Osteoblast (primary cell): ENCODE measurements at regions not wholly inside any gene's neighbourhood (a gene's known extent, or its start where the extent isn't known, plus 50 kb on each side); places are given as distances from the start of the nearest gene placed in this dataset.

ENCODE experiments used
- DNase-seq: peaks from one replicate; pipeline ENCODE4 v3.0.0; 2011; ENCODE audit warnings: low spot score, mixed read lengths; ENCODE audit not compliant: insufficient read length; ENCODE audit errors: missing footprints
- H2AFZ ChIP-seq: 2 replicates; pipeline ENCODE4 v1.6.0; 2011; ENCODE audit warnings: mild to moderate bottlenecking, low read length
- H3K27ac ChIP-seq: 2 replicates; pipeline ENCODE4 v1.5.1; 2011; ENCODE audit warnings: mild to moderate bottlenecking, low read depth, low read length, moderate library complexity
- H3K27me3 ChIP-seq: 2 replicates; pipeline ENCODE4 v1.6.0; 2012; ENCODE audit warnings: mild to moderate bottlenecking, control low read depth, inconsistent platforms, low read length, moderate library complexity; ENCODE audit not compliant: insufficient read depth
- H3K36me3 ChIP-seq: 2 replicates; pipeline ENCODE4 v1.5.1; 2011; ENCODE audit warnings: mild to moderate bottlenecking, low read length, control low read depth, moderate library complexity; ENCODE audit not compliant: insufficient read depth
- H3K4me1 ChIP-seq: 2 replicates; pipeline ENCODE4 v1.5.1; 2011; ENCODE audit warnings: mild to moderate bottlenecking, low read length, control low read depth, moderate library complexity; ENCODE audit not compliant: insufficient read depth
- H3K4me2 ChIP-seq: 2 replicates; pipeline ENCODE4 v1.6.0; 2011; ENCODE audit warnings: mild to moderate bottlenecking, low read length; ENCODE audit not compliant: insufficient read depth
- H3K4me3 ChIP-seq: fragments of 200-600 bp; sonication (generic); 3 replicates; pipeline ENCODE4 v1.5.1; 2012; ENCODE audit warnings: mild to moderate bottlenecking, low read length, inconsistent platforms; ENCODE audit not compliant: insufficient read depth
- H3K79me2 ChIP-seq: 2 replicates; pipeline ENCODE4 v1.6.0; 2012; ENCODE audit warnings: mild to moderate bottlenecking, low read length, control low read depth, inconsistent platforms; ENCODE audit not compliant: insufficient read depth
- H3K9me3 ChIP-seq: 2 replicates; pipeline ENCODE4 v1.5.1; 2011; ENCODE audit warnings: low read depth, low read length, control low read depth
- H4K20me1 ChIP-seq: 2 replicates; pipeline ENCODE4 v1.6.0; 2012; ENCODE audit warnings: mild to moderate bottlenecking, low read length, control low read depth; ENCODE audit not compliant: insufficient read depth
- CTCF ChIP-seq: IDR thresholded peaks from 2 replicates; pipeline ENCODE4 v1.5.1; 2011; ENCODE audit warnings: mild to moderate bottlenecking, low read depth, low read length, moderate library complexity; ENCODE audit errors: extremely low read depth

GRCh38 chr14:39566795-39567194 lies 134.6 kb upstream of the FBXO33 start:
- Histone ChIP-seq H4K20me1 (no peaks in the 10 kb centered on the region), H3K4me2 (no peak overlapping the region), H2AFZ (no peak overlapping the region), H3K27ac (no peak overlapping the region), H3K79me2 (no peaks in the 10 kb centered on the region), H3K9me3 (no peaks in the 10 kb centered on the region), H3K4me3 (no peak overlapping the region), H3K4me1 (no peaks in the 10 kb centered on the region), H3K27me3 (no peaks in the 10 kb centered on the region), H3K36me3 (no peaks in the 10 kb centered on the region)
- no peak for DNase-seq
- no peak for TF ChIP-seq CTCF

GRCh38 chr14:39563361-39563760 lies 131.1 kb upstream of the FBXO33 start:
- no peak overlapping the region for H3K4me3 ChIP-seq
- no peaks in the 10 kb centered on the region for H3K4me1 ChIP-seq
- H3K4me2 ChIP-seq, result no peak overlapping the region
- no peaks in the 10 kb centered on the region for H4K20me1 ChIP-seq
- no peaks in the 10 kb centered on the region for H3K9me3 ChIP-seq
- no peak overlapping the region for H2AFZ ChIP-seq
- TF ChIP-seq CTCF, result no peak
- H3K36me3 ChIP-seq, result no peaks in the 10 kb centered on the region
- no peaks in the 10 kb centered on the region for H3K79me2 ChIP-seq
- no peak for DNase-seq
- H3K27me3 ChIP-seq, result no peaks in the 10 kb centered on the region
- no peak overlapping the region for H3K27ac ChIP-seq

GRCh38 chr14:39562175-39562574 lies 129.9 kb upstream of the FBXO33 start:
- Histone ChIP-seq H3K27ac (no peak overlapping the region), H3K9me3 (no peaks in the 10 kb centered on the region), H3K36me3 (no peaks in the 10 kb centered on the region), H2AFZ (no peak overlapping the region), H3K27me3 (no peaks in the 10 kb centered on the region), H3K4me1 (no peaks in the 10 kb centered on the region), H3K79me2 (no peaks in the 10 kb centered on the region), H4K20me1 (no peaks in the 10 kb centered on the region), H3K4me2 (no peak overlapping the region), H3K4me3 (no peak overlapping the region)
- no peak for TF ChIP-seq CTCF
- no peak for DNase-seq

GRCh38 chr14:39558525-39558924 lies 126.3 kb upstream of the FBXO33 start:
- H3K4me1 ChIP-seq, result no peaks in the 10 kb centered on the region
- no peak overlapping the region for H3K4me3 ChIP-seq
- H3K27me3 ChIP-seq, result no peaks in the 10 kb centered on the region
- no peak overlapping the region for H3K27ac ChIP-seq
- H3K36me3 ChIP-seq, result no peaks in the 10 kb centered on the region
- H4K20me1 ChIP-seq, result no peaks in the 10 kb centered on the region
- DNase-seq, result no peak
- TF ChIP-seq CTCF, result no peak
- H2AFZ ChIP-seq, result no peak overlapping the region
- no peaks in the 10 kb centered on the region for H3K9me3 ChIP-seq
- no peak overlapping the region for H3K4me2 ChIP-seq
- H3K79me2 ChIP-seq, result no peaks in the 10 kb centered on the region
